HCT116 (cell line): ENCODE measurements at regions not wholly inside any gene's neighbourhood (a gene's known extent, or its start where the extent isn't known, plus 50 kb on each side); places are given as distances from the start of the nearest gene placed in this dataset.

Experiments used
- ATAC-seq: fragments of 200-7000 bp; cut with Tn5 transposase; 2 replicates; pipeline ENCODE4 v1.9.1; 2020; ENCODE audit warnings: mild to moderate bottlenecking, moderate library complexity
- BruUV-seq: library from RNA; stranded (reverse); fragments of 400-500 nt; replicated peaks from 2 replicates; lab custom pipeline; 2021; lab: Mats Ljungman, UMichigan
- CTCF ChIA-PET: fragments of 300-600 bp; sonication (Branson Sonifier 250); formaldehyde crosslinking; loops from one replicate; lab custom pipeline; 2021; ENCODE audit warnings: antibody characterized with exemption; lab: Charles Lee
- POLR2A ChIA-PET: fragments of 300-600, 350-600 bp; sonication (Branson Sonifier 250); formaldehyde crosslinking; loops from one replicate; lab custom pipeline; 2021; ENCODE audit warnings: antibody characterized with exemption; lab: Charles Lee
- RAD21 ChIA-PET, 2 experiments: fragments of 300-600 bp; sonication (Branson Sonifier 250); formaldehyde crosslinking; loops; one replicate each; lab custom pipeline; 2023; ENCODE audit warnings: low total read pairs in 2 of 2; ENCODE audit not compliant: uncharacterized antibody in 2 of 2, unreplicated experiment in 2 of 2, low non-redundant PET in 1 of 2; lab: Charles Lee
- DNase-seq: peaks from one replicate; pipeline ENCODE4 v3.0.0-alpha.2; 2010; ENCODE audit warnings: low read depth, low spot score
- H2AFZ ChIP-seq: fragments of 200-600 bp; shearing (Covaris generic), sonication (generic); 2 replicates; pipeline ENCODE4 v1.6.1; 2017; ENCODE audit warnings: low read depth, mixed run types, mixed read lengths, antibody characterized with exemption, low read length; ENCODE audit not compliant: poor library complexity, severe bottlenecking
- H3K27ac ChIP-seq: 2 replicates; pipeline ENCODE4 v1.5.1; 2012; ENCODE audit warnings: low read depth, low read length
- H3K27me3 ChIP-seq: fragments of 200-600 bp; sonication (generic); 2 replicates; pipeline ENCODE4 v1.6.1; 2016; ENCODE audit warnings: mixed run types, low read length, mixed read lengths; ENCODE audit not compliant: insufficient read depth
- H3K36me3 ChIP-seq, 2 experiments: fragments of 200-500 bp in 1 of 2; fragments of 200-600 bp in 1 of 2; sonication (Bioruptor generic) in 1 of 2; sonication (generic) in 1 of 2; 2 replicates each; pipeline versions ENCODE4 v1.5.1 to v1.6.1; 2014 to 2016; ENCODE audit warnings: low read length in 2 of 2, inconsistent platforms in 1 of 2, mixed read lengths in 1 of 2, mixed run types in 1 of 2; ENCODE audit not compliant: insufficient read depth in 2 of 2, control insufficient read depth in 1 of 2
- H3K4me1 ChIP-seq, 2 experiments: fragments of 200-600 bp in 1 of 2; sonication (generic) in 1 of 2; 2 replicates each; pipeline versions ENCODE4 v1.5.1 to v1.6.1; 2012 to 2017; ENCODE audit warnings: low read length in 2 of 2, inconsistent platforms in 1 of 2, mild to moderate bottlenecking in 1 of 2, mixed read lengths in 1 of 2, mixed run types in 1 of 2, moderate library complexity in 1 of 2; ENCODE audit not compliant: insufficient read depth in 2 of 2, control insufficient read depth in 1 of 2
- H3K4me2 ChIP-seq: fragments of 200-600 bp; sonication (generic); 2 replicates; pipeline ENCODE4 v1.6.1; 2017; ENCODE audit warnings: mixed run types, low read length, mixed read lengths
- H3K4me3 ChIP-seq, 2 experiments: fragments of 200-600 bp in 1 of 2; sonication (generic) in 1 of 2; replicated peaks in 1 of 2; 2 replicates each; pipeline ENCODE4 v1.5.1; 2011 to 2016; ENCODE audit warnings: low read length in 2 of 2, control low read depth in 1 of 2, low read depth in 1 of 2, mild to moderate bottlenecking in 1 of 2, mixed read lengths in 1 of 2, mixed run types in 1 of 2
- H3K79me2 ChIP-seq: fragments of 200-600 bp; sonication (generic); 2 replicates; pipeline ENCODE4 v1.6.1; 2017; ENCODE audit warnings: mild to moderate bottlenecking, mixed run types, low read length, moderate library complexity, mixed read lengths; ENCODE audit not compliant: insufficient read depth
- H3K9ac ChIP-seq: fragments of 200-600 bp; sonication (generic); 2 replicates; pipeline ENCODE4 v1.6.1; 2016; ENCODE audit warnings: low read length, mixed read lengths
- H3K9me2 ChIP-seq: fragments of 200-600 bp; sonication (generic), shearing (Covaris generic); 2 replicates; pipeline ENCODE4 v1.6.1; 2017; ENCODE audit warnings: mixed run types, mild to moderate bottlenecking, moderate library complexity; ENCODE audit not compliant: insufficient read depth
- H3K9me3 ChIP-seq, 2 experiments: fragments of 200-500 bp in 1 of 2; fragments of 200-600 bp in 1 of 2; sonication (Bioruptor generic) in 1 of 2; sonication (generic) in 1 of 2; 2 replicates each; pipeline ENCODE4 v1.6.1; 2014 to 2017; ENCODE audit warnings: low read length in 2 of 2, mixed read lengths in 2 of 2, inconsistent platforms in 1 of 2, low read depth in 1 of 2, mild to moderate bottlenecking in 1 of 2, mixed run types in 1 of 2, moderate library complexity in 1 of 2; ENCODE audit not compliant: control insufficient read depth in 1 of 2, insufficient read depth in 1 of 2
- H4K20me1 ChIP-seq: fragments of 200-600 bp; sonication (generic), shearing (Covaris generic); 2 replicates; pipeline ENCODE4 v1.6.1; 2017; ENCODE audit warnings: mixed run types, mild to moderate bottlenecking, moderate library complexity; ENCODE audit not compliant: insufficient read depth
- CBX3 ChIP-seq: IDR thresholded peaks from 2 replicates; pipeline ENCODE4 v1.6.1; 2012; ENCODE audit warnings: low read depth
- EZH2phosphoT487 ChIP-seq: fragments of 200-600 bp; IDR thresholded peaks from 2 replicates; pipeline ENCODE4 v1.6.1; 2018; ENCODE audit warnings: antibody characterized with exemption, borderline replicate concordance
- POLR2AphosphoS5 ChIP-seq: IDR thresholded peaks from 2 replicates; pipeline ENCODE4 v1.6.1; 2011; ENCODE audit warnings: mild to moderate bottlenecking, low read depth, low read length, moderate library complexity
- RAD21 ChIP-seq: IDR thresholded peaks from 2 replicates; pipeline ENCODE4 v1.6.1; 2012; ENCODE audit warnings: low read depth, mild to moderate bottlenecking
- SIN3A ChIP-seq: IDR thresholded peaks from 2 replicates; pipeline ENCODE4 v1.6.1; 2012; ENCODE audit warnings: low read depth
- SP1 ChIP-seq: IDR thresholded peaks from 2 replicates; pipeline ENCODE4 v1.6.1; 2012; ENCODE audit warnings: low read depth
- SRF ChIP-seq: IDR thresholded peaks from 2 replicates; pipeline ENCODE4 v1.6.1; 2012; ENCODE audit warnings: low read depth
- TCF7L2 ChIP-seq: IDR thresholded peaks from 2 replicates; pipeline ENCODE4 v1.7.0; 2011; ENCODE audit warnings: borderline replicate concordance, inconsistent platforms; ENCODE audit not compliant: insufficient read depth, insufficient read length; ENCODE audit errors: extremely low read depth
- YY1 ChIP-seq: IDR thresholded peaks from 2 replicates; pipeline ENCODE4 v1.6.1; 2011; ENCODE audit warnings: low read length, low read depth, moderate library complexity, mild to moderate bottlenecking; ENCODE audit not compliant: insufficient replicate concordance; ENCODE audit errors: extremely low read depth
- ZNF274 ChIP-seq: fragments of 200-500 bp; sonication (Bioruptor generic); IDR thresholded peaks from 2 replicates; pipeline ENCODE4 v1.6.1; 2014; ENCODE audit warnings: mild to moderate bottlenecking, low read depth, low read length, inconsistent platforms
- intact Hi-C: fragments of 100-400 bp; cut with micrococcal nuclease; formaldehyde crosslinking; loops from 2 replicates; pipeline ENCODE4 v1.10.0; 2022
- TF ChIP-seq, protein P1 (sequence below), 3 experiments: fragments of 200-600 bp in 1 of 3; sonication (generic) in 1 of 3; IDR thresholded peaks in 2 of 3; conservative IDR thresholded peaks in 1 of 3; 2 replicates each; pipeline ENCODE4 v1.5.1; 2012 to 2017; ENCODE audit warnings: low read depth in 2 of 3, low read length in 2 of 3, antibody characterized with exemption in 1 of 3, borderline replicate concordance in 1 of 3, control low read depth in 1 of 3, mild to moderate bottlenecking in 1 of 3, mixed read lengths in 1 of 3, mixed run types in 1 of 3, moderate library complexity in 1 of 3; ENCODE audit not compliant: insufficient read depth in 1 of 3
- TF ChIP-seq, protein P2 (sequence below): IDR thresholded peaks from 2 replicates; pipeline ENCODE4 v1.6.1; 2012

DNA sequence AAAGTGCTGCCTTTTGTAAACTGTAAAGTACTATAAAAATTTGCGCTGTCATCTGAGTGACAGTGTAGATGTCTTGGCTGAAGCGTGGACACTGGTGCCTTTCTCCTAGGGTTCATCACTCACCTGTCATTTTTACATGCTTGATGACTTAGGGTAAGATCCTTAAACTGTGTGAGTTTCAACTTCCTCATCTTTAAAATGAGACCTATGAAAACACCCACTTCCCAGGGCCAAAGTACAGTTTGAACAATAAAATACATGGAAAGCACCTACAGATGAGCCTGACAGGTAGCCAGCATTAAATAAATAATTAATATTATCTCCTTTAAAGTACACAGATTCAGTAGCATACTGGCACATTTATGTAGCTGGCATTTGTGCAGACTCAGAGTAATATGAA is 309.9 kb downstream of the CHRM3 start:
- ChIA-PET POLR2A (no interaction called here), RAD21 (no interaction called here), CTCF (no interaction called here)
- Histone ChIP-seq H2AFZ (no peak overlapping the region), H3K36me3 (no peaks in the 10 kb centered on the region), H3K4me2 (no peak overlapping the region), H3K27ac (no peak overlapping the region), H3K4me3 (no peak overlapping the region), H3K79me2 (no peaks in the 10 kb centered on the region), H3K9ac (no peak overlapping the region), H3K27me3 (no peaks in the 10 kb centered on the region), H4K20me1 (no peaks in the 10 kb centered on the region), H3K4me1 (no peaks in the 10 kb centered on the region), H3K9me3 (peaks cover 10 to 16% of the 10 kb centered on the region in 2 experiments; a peak in 2 of 4 replicates), H3K9me2 (no peaks in the 10 kb centered on the region)
- ATAC-seq (no peak), DNase-seq (no peak)
- TF ChIP-seq EZH2phosphoT487: no peak
- TF ChIP-seq TCF7L2: no peak
- TF ChIP-seq CBX3: no peak
- TF ChIP-seq SRF: no peak
- no peak for TF ChIP-seq POLR2AphosphoS5
- TF ChIP-seq ZNF274: no peak
- no peak for TF ChIP-seq SP1
- TF ChIP-seq, protein P1, sequence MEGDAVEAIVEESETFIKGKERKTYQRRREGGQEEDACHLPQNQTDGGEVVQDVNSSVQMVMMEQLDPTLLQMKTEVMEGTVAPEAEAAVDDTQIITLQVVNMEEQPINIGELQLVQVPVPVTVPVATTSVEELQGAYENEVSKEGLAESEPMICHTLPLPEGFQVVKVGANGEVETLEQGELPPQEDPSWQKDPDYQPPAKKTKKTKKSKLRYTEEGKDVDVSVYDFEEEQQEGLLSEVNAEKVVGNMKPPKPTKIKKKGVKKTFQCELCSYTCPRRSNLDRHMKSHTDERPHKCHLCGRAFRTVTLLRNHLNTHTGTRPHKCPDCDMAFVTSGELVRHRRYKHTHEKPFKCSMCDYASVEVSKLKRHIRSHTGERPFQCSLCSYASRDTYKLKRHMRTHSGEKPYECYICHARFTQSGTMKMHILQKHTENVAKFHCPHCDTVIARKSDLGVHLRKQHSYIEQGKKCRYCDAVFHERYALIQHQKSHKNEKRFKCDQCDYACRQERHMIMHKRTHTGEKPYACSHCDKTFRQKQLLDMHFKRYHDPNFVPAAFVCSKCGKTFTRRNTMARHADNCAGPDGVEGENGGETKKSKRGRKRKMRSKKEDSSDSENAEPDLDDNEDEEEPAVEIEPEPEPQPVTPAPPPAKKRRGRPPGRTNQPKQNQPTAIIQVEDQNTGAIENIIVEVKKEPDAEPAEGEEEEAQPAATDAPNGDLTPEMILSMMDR (IDR thresholded peaks at IDR 0.05 in 2 of 3, conservative IDR thresholded peaks at IDR 0.05 in 1 of 3; ENCODE audit: borderline replicate concordance in 1 of 3, insufficient read depth in 1 of 3, low read depth in 2 of 3, low read length in 2 of 3): no peak
- TF ChIP-seq, protein P2, sequence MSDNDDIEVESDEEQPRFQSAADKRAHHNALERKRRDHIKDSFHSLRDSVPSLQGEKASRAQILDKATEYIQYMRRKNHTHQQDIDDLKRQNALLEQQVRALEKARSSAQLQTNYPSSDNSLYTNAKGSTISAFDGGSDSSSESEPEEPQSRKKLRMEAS: no peak
- TF ChIP-seq YY1: no peak
- no peak for TF ChIP-seq SIN3A
- TF ChIP-seq RAD21: no peak
- BruUV-seq: no TSS peak
- intact Hi-C loops: no loop called here
